NCI-H2196 treated with DMSO at 0.1 percent for 48 hours (cell line): ENCODE measurements at regions not wholly inside any gene's neighbourhood (a gene's known extent, or its start where the extent isn't known, plus 50 kb on each side); places are given as distances from the start of the nearest gene placed in this dataset.

Experiments
- DNase-seq: peaks from one replicate; lab custom pipeline; 2025; ENCODE audit not compliant: unreplicated experiment; lab: John Stamatoyannopoulos, UW

GRCh38 chr1:219279017-219279770, 105.5 kb downstream of the LYPLAL1 start:
- DNase-seq = no peak

GRCh38 chr1:219278288-219278687, 104.6 kb downstream of the LYPLAL1 start:
- no peak for DNase-seq

- no peak for DNase-seq
These were observed 103.8 kb downstream of the LYPLAL1 start for GRCh38 chr1:219277304-219278105.

GRCh38 chr1:219276049-219276738, 102.5 kb downstream of the LYPLAL1 start:
- DNase-seq = no peak

- DNase-seq = no peak
These were observed 99.5 kb downstream of the LYPLAL1 start for GRCh38 chr1:219273088-219273686.

- DNase-seq = no peak
These were observed 98.3 kb downstream of the LYPLAL1 start for GRCh38 chr1:219271818-219272535.

- no peak for DNase-seq
These were observed 95.5 kb downstream of the LYPLAL1 start for GRCh38 chr1:219269171-219269570.

- DNase-seq = no peak
These were observed 92.8 kb downstream of the LYPLAL1 start for GRCh38 chr1:219266524-219266923.

GRCh38 chr1:219265026-219265515, 91.4 kb downstream of the LYPLAL1 start:
- DNase-seq = no peak

GRCh38 chr1:219264561-219264960, 90.9 kb downstream of the LYPLAL1 start:
- DNase-seq = no peak
